Heart left ventricle (tissue), 16 donors: ENCODE measurements at regions not wholly inside any gene's neighbourhood (a gene's known extent, or its start where the extent isn't known, plus 50 kb on each side); places are given as distances from the start of the nearest gene placed in this dataset.
A peak's percentile ranks its signal among the peaks of the same experiment; 100 is the strongest.

Experiments
- ATAC-seq, 4 donors: fragments of 200-7000 bp; cut with Tn5 transposase; one replicate each; pipeline ENCODE4 v1.9.1; 2020 to 2022; ENCODE audit warnings: moderate library complexity in 4 of 4, mild to moderate bottlenecking in 3 of 4, moderate number of reproducible peaks in 1 of 4
- DNase-seq, 5 donors: peaks; one replicate each; pipeline ENCODE4 v3.0.0-alpha.2; 2020
- H3K27ac ChIP-seq, 12 donors: fragments of 200-600 bp; sonication (generic) in 4 of 12; one replicate each; pipeline versions ENCODE4 v1.5.0 to v1.8.0; 2016 to 2022; ENCODE audit warnings: mild to moderate bottlenecking in 2 of 12
- H3K27me3 ChIP-seq, 9 donors: fragments of 200-600 bp; sonication (generic) in 2 of 9; one replicate each; pipeline versions ENCODE4 v1.5.1 to v1.8.0; 2016 to 2022; ENCODE audit warnings: mild to moderate bottlenecking in 3 of 9
- H3K36me3 ChIP-seq, 9 donors: fragments of 200-600 bp; sonication (generic) in 2 of 9; one replicate each; pipeline versions ENCODE4 v1.5.0 to v1.8.0; 2018 to 2022; ENCODE audit warnings: mild to moderate bottlenecking in 2 of 9
- H3K4me1 ChIP-seq, 12 donors: fragments of 200-600 bp; sonication (generic) in 4 of 12; one replicate each; pipeline versions ENCODE4 v1.5.0 to v1.8.0; 2016 to 2022; ENCODE audit warnings: mild to moderate bottlenecking in 3 of 12
- H3K4me3 ChIP-seq, 12 donors: fragments of 200-600 bp; sonication (generic) in 4 of 12; one replicate each; pipeline versions ENCODE4 v1.5.0 to v1.8.0; 2017 to 2022; ENCODE audit warnings: mild to moderate bottlenecking in 9 of 12, moderate library complexity in 4 of 12
- H3K9me3 ChIP-seq, 12 donors: fragments of 200-600 bp; sonication (generic) in 4 of 12; one replicate each; pipeline versions ENCODE4 v1.5.0 to v1.8.0; 2016 to 2022; ENCODE audit warnings: mild to moderate bottlenecking in 1 of 12
- POLR2A ChIP-seq, 2 donors: fragments of 450-650 bp; IDR thresholded peaks; one replicate each; pipeline ENCODE4 v1.6.1; 2017; ENCODE audit warnings: antibody characterized with exemption in 2 of 2, mild to moderate bottlenecking in 2 of 2, moderate library complexity in 2 of 2
- WGBS, 4 donors: extraction: QIAGEN DNeasy Blood & Tissue Kit in 2 of 4; methylation state at CpG; one replicate each; pipeline versions ENCODE4 v1.1.5 to v1.1.7; 2013 to 2018; 5-methylcytosine and 5-hydroxymethylcytosine counted together
- intact Hi-C, 10 donors: fragments of 100-400 bp; cut with DNase I; formaldehyde crosslinking; loops; one replicate each; pipeline versions ENCODE4 v1.11.1 to v1.14.2; 2022
- TF ChIP-seq, protein P1 (sequence below), 12 donors: fragments of 200-600 bp; sonication (generic) in 4 of 12; IDR thresholded peaks; one replicate each; pipeline versions ENCODE4 v1.5.0 to v1.8.0; 2018 to 2022; ENCODE audit warnings: antibody characterized with exemption in 12 of 12, mild to moderate bottlenecking in 5 of 12
- donor health status: ischemic (EF 13 %, LVEDD 7.1; RV severe dilation, severe dysfunction).
- donor health status: healthy with polysubstance abuse.
- donor health status: DM: no; HTN: yes; CAD: no.
- donor health status: DM: no; HTN: no; CAD: no.
- donor health status: ischemic (EF 25% LVEDD 6.9; RV normal size, moderate dysfunction).
- donor health status: ischemic (EF 25% LVEDD 5.7; RV mildly dilated, moderate dysfunction).
- donor health status: healthy.
- donor health status: DM: yes; HTN: yes; CAD: no.
- donor health status: ischemic (EF 35%, LVEDD 5.7; RV mildly dilated, moderate dysfunction).
- donor health status: nonischemic (EF 11% LVEDD 7.7; RV severe dilation, severe dysfunction).
- donor health status: DM: yes; HTN: yes; CAD: no.
- donor health status: PGD.
- donor health status: ischemic (EF 29% LVEDD 5.4; RV normal size, mild dysfunction).
- donor health status: nonischemic (EF 23%, LVEDD 6.1; RV moderate dilation, normal function).

DNA sequence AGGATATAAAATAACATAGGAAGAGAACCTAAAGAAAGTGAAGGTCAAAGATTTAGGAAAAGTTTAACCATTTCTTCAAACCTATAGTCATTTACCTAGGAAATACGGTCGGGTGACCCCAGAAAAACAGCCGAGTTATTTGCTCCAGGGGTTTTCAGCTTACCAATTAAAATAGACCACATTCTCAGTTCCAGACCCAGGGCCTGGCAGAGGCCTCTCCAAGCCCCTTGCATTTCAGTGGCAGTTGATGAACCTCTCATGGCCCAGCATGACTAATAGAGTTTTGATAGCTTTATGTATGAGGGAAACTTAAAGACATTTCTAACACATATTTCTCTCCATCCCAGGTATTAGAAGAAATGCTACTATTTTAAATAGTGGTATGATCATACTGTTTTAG lies 113.5 kb downstream of the OGFRL1 start:
- DNase-seq (no peak), ATAC-seq (no peak)
- TF ChIP-seq, protein P1, sequence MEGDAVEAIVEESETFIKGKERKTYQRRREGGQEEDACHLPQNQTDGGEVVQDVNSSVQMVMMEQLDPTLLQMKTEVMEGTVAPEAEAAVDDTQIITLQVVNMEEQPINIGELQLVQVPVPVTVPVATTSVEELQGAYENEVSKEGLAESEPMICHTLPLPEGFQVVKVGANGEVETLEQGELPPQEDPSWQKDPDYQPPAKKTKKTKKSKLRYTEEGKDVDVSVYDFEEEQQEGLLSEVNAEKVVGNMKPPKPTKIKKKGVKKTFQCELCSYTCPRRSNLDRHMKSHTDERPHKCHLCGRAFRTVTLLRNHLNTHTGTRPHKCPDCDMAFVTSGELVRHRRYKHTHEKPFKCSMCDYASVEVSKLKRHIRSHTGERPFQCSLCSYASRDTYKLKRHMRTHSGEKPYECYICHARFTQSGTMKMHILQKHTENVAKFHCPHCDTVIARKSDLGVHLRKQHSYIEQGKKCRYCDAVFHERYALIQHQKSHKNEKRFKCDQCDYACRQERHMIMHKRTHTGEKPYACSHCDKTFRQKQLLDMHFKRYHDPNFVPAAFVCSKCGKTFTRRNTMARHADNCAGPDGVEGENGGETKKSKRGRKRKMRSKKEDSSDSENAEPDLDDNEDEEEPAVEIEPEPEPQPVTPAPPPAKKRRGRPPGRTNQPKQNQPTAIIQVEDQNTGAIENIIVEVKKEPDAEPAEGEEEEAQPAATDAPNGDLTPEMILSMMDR (IDR thresholded peaks at IDR 0.05) = no peak
- no peak for TF ChIP-seq POLR2A (IDR thresholded peaks at IDR 0.05)
- Histone ChIP-seq H3K9me3 (no peaks in the 10 kb centered on the region), H3K36me3 (peaks cover 0 to 23% (median 5%) of the 10 kb centered on the region in 9 donors), H3K4me1 (peaks cover 5 to 54% (median 31%) of the 10 kb centered on the region in 12 donors), H3K4me3 (no peak overlapping the region), H3K27ac (no peak overlapping the region), H3K27me3 (no peaks in the 10 kb centered on the region)
- intact Hi-C loops = no loop called here
- 85 to 92% (median 88%) methylated on average over 3 of the region's 3 CpGs for WGBS, 4 donors

DNA sequence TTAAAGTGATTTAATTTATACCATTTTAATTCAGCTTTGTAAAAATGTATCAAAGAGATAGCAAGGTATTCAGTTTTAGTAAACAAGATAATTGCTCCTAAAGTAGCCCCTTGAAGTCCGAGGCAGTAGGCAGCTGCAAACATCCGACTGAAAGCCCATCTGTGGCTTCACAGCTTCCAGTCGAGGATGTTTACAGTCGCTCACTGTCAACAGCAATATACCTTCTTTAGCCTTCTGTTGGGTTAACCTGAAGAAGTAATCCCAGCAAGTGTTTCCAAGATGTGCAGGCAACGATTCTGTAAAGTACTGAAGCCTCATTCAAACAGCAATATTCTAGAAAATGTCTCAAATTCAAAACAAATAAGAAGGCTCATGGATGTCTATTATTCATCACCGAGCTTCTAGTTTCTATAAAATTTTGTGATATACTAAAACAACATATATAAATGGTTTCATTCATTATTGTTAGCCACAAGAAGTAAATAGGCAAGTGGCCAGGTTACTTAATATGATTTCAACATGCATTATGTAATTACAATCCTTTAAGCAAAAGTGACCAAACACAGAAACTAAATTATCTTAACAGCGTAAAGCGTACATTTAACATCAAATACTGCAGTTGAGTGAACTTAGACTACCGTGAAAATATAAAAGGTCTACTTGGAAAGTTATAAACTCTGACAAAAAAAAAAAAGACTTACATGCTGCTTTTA lies 115.0 kb downstream of the OGFRL1 start:
- ATAC-seq (peak in 1 of 4 donors; percentile 38), DNase-seq (no peak)
- Histone ChIP-seq H3K27ac (peak overlapping the region; percentile 15 to 70 (median 52)), H3K4me3 (peak overlapping the region in 9 of 12 donors; percentile 2 to 41 (median 19)), H3K36me3 (peaks cover 0 to 12% (median 0%) of the 10 kb centered on the region in 9 donors), H3K9me3 (no peaks in the 10 kb centered on the region), H3K4me1 (peaks cover 5 to 62% (median 34%) of the 10 kb centered on the region in 12 donors), H3K27me3 (no peaks in the 10 kb centered on the region)
- intact Hi-C loops = no loop called here
- WGBS, 4 donors = 34 to 55% (median 46%) methylated on average over 9 of the region's 9 CpGs
- TF ChIP-seq POLR2A (IDR thresholded peaks at IDR 0.05) = no peak
- TF ChIP-seq, protein P1 (IDR thresholded peaks at IDR 0.05) = no peak

DNA sequence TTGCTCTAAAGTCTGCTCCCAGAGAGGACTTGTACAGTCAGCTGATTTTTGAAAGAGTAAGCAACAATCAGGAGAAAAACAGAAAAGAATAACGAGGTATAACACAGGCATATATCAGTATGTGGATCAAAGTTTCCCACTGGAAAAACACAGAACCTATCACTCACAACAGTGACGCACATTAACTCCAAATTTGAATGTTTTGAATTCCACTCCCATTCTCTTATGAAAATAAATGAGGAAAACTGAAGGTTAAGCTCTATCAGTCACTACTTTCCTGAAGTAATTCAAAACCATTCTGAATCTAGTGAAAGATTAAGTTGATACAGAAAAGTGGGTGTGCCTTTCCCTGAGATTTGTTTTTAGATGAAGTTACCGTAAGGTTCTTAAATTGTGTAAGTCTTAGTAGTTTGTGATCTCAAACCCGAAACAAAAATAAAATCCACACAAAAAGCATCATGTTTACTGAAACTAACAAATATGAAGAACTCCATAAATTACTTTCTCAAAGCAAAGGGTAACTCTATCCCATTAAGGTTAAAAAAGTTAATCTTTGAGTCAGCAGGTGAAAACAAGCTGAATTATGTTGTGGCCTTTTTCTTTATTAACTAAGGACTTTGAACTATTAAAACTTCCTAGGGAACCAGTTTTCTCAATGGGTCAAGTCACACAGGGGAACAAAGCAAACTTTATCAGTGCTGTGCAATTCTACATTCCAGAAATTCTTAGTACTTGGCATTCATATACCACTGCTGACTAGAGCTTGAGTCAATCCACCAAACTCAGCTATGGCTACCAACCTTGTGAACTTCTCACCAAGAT lies 115.7 kb downstream of the OGFRL1 start:
- ATAC-seq (peak; percentile 76 to 87 (median 84)), DNase-seq (no peak)
- intact Hi-C loops = no loop called here
- 37 to 60% (median 42%) methylated on average over 4 of the region's 4 CpGs for WGBS, 4 donors
- Histone ChIP-seq H3K27me3 (no peaks in the 10 kb centered on the region), H3K9me3 (no peaks in the 10 kb centered on the region), H3K4me3 (peak overlapping the region in 8 of 12 donors; percentile 2 to 41 (median 21)), H3K4me1 (peaks cover 5 to 70% (median 42%) of the 10 kb centered on the region in 12 donors), H3K27ac (peak overlapping the region; percentile 15 to 70 (median 52)), H3K36me3 (peaks cover 0 to 12% (median 0%) of the 10 kb centered on the region in 9 donors)
- TF ChIP-seq, protein P1 (IDR thresholded peaks at IDR 0.05) = no peak
- TF ChIP-seq POLR2A (IDR thresholded peaks at IDR 0.05) = no peak

DNA sequence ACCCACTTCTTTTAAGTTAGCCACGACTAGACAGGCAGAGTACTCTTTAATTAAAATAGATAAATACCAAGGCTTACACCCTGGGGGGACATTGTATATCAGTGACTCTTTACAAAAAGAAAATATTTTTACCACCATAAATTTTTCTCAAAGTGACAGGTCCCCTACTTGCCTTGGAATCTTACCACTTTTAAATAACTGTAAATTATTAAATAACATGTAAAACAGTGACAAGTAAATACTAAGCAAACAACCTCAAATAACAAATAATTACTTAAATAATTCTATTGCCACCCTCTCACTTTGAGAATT lies 116.3 kb downstream of the OGFRL1 start:
- no peak overlapping the region for H3K4me3 ChIP-seq

More for the DNA sequence above, 116.3 kb downstream of the OGFRL1 start:
- Histone ChIP-seq H3K36me3 (peaks cover 0 to 18% (median 0%) of the 10 kb centered on the region in 9 donors), H3K9me3 (no peaks in the 10 kb centered on the region), H3K27ac (peak overlapping the region in 10 of 12 donors; percentile 15 to 70 (median 56)), H3K27me3 (no peaks in the 10 kb centered on the region), H3K4me1 (peaks cover 5 to 75% (median 48%) of the 10 kb centered on the region in 12 donors)
- no peak for ATAC-seq
- no peak for DNase-seq
- TF ChIP-seq, protein P1 (IDR thresholded peaks at IDR 0.05) = no peak
- no peak for TF ChIP-seq POLR2A (IDR thresholded peaks at IDR 0.05)
- WGBS, 4 donors = 25 to 30% (median 27%) methylated on average over 1 of the region's 1 CpG
- intact Hi-C loops = no loop called here
